Vagina (tissue), 2 donors: ENCODE measurements at regions not wholly inside any gene's neighbourhood (a gene's known extent, or its start where the extent isn't known, plus 50 kb on each side); places are given as distances from the start of the nearest gene placed in this dataset.

ENCODE experiments used
- POLR2A ChIP-seq, 2 donors: fragments of 450-650 bp; IDR thresholded peaks; one replicate each; pipeline ENCODE4 v1.6.1; 2017; ENCODE audit warnings: antibody characterized with exemption in 2 of 2, mild to moderate bottlenecking in 2 of 2, moderate library complexity in 2 of 2
- POLR2AphosphoS5 ChIP-seq, 2 donors: sonication (generic); formaldehyde crosslinking; IDR thresholded peaks; one replicate each; pipeline ENCODE4 v1.9.0; 2017; ENCODE audit warnings: antibody characterized with exemption in 2 of 2, mild to moderate bottlenecking in 2 of 2, low read depth in 1 of 2; ENCODE audit not compliant: insufficient read depth in 1 of 2
- TF ChIP-seq, protein P1 (sequence below), 3 experiments: fragments of 450-650 bp in 2 of 3; fragments of 200-600 bp in 1 of 3; sonication (generic) in 1 of 3; IDR thresholded peaks; one replicate each; pipeline ENCODE4 v1.5.1; 2017 to 2019; ENCODE audit warnings: antibody characterized with exemption in 3 of 3, mild to moderate bottlenecking in 2 of 3, moderate library complexity in 2 of 3

- TF ChIP-seq, protein P1, sequence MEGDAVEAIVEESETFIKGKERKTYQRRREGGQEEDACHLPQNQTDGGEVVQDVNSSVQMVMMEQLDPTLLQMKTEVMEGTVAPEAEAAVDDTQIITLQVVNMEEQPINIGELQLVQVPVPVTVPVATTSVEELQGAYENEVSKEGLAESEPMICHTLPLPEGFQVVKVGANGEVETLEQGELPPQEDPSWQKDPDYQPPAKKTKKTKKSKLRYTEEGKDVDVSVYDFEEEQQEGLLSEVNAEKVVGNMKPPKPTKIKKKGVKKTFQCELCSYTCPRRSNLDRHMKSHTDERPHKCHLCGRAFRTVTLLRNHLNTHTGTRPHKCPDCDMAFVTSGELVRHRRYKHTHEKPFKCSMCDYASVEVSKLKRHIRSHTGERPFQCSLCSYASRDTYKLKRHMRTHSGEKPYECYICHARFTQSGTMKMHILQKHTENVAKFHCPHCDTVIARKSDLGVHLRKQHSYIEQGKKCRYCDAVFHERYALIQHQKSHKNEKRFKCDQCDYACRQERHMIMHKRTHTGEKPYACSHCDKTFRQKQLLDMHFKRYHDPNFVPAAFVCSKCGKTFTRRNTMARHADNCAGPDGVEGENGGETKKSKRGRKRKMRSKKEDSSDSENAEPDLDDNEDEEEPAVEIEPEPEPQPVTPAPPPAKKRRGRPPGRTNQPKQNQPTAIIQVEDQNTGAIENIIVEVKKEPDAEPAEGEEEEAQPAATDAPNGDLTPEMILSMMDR (IDR thresholded peaks at IDR 0.05) = no peak
- TF ChIP-seq POLR2A (IDR thresholded peaks at IDR 0.05) (no peak), POLR2AphosphoS5 (IDR thresholded peaks at IDR 0.05; ENCODE audit: insufficient read depth in 1 of 2, low read depth in 1 of 2) (no peak)
Observed at GRCh38 chr2:122595065-122595464, 839.6 kb downstream of the TSN start.
